Psoas muscle (tissue), 7 donors: ENCODE measurements at regions not wholly inside any gene's neighbourhood (a gene's known extent, or its start where the extent isn't known, plus 50 kb on each side); places are given as distances from the start of the nearest gene placed in this dataset.
A peak's percentile ranks its signal among the peaks of the same experiment; 100 is the strongest.

Experiments used
- ATAC-seq, 4 donors: fragments of 200-7000 bp; cut with Tn5 transposase; one replicate each; pipeline ENCODE4 v1.9.1; 2020; ENCODE audit warnings: moderate library complexity in 3 of 4, mild to moderate bottlenecking in 2 of 4
- DNase-seq, 2 donors: peaks; one replicate each; pipeline ENCODE4 v3.0.0-alpha.2; 2020
- H3K27ac ChIP-seq: fragments of 200-600 bp; one replicate; pipeline ENCODE4 v1.8.0; 2022
- H3K27me3 ChIP-seq, 3 donors: fragments of 200-600 bp in 1 of 3; one replicate each; pipeline versions ENCODE4 v1.6.1 to v1.8.0; 2013 to 2022; ENCODE audit warnings: low read length in 2 of 3, mild to moderate bottlenecking in 2 of 3, moderate library complexity in 1 of 3; ENCODE audit not compliant: insufficient read depth in 3 of 3
- H3K36me3 ChIP-seq, 2 donors: fragments of 200-600 bp in 1 of 2; one replicate each; pipeline versions ENCODE4 v1.6.1 to v1.8.0; 2013 to 2022; ENCODE audit warnings: low read depth in 1 of 2, mild to moderate bottlenecking in 1 of 2, moderate library complexity in 1 of 2; ENCODE audit not compliant: insufficient read depth in 1 of 2
- H3K4me1 ChIP-seq: fragments of 200-600 bp; one replicate; pipeline ENCODE4 v1.8.0; 2022
- H3K4me3 ChIP-seq: fragments of 200-600 bp; one replicate; pipeline ENCODE4 v1.8.0; 2022; ENCODE audit warnings: mild to moderate bottlenecking
- H3K9me3 ChIP-seq: fragments of 200-600 bp; one replicate; pipeline ENCODE4 v1.8.0; 2022
- CTCF ChIP-seq: fragments of 200-600 bp; IDR thresholded peaks from one replicate; pipeline ENCODE4 v1.8.0; 2022; ENCODE audit warnings: antibody characterized with exemption
- WGBS, 3 donors: extraction: QIAGEN DNeasy Blood & Tissue Kit; methylation state at CpG; one replicate each; pipeline versions ENCODE4 v1.1.6 to v1.1.7; 2013; 5-methylcytosine and 5-hydroxymethylcytosine counted together
- intact Hi-C, 2 donors: fragments of 100-400 bp; cut with DNase I; formaldehyde crosslinking; loops; one replicate each; pipeline versions ENCODE4 v1.11.0 to v1.14.2; 2022
- donor health status: healthy with polysubstance abuse.
- donor health status: DM: no; HTN: no; CAD: no; lungs with moderate emphysema.
- donor health status: Bipolar disorder and iron deficiency.
- donor health status: healthy.
- donor health status: DM: yes; HTN: yes; CAD: no.
- donor health status: DM: no; HTN: no; CAD: no.
- donor health status: DM: yes; HTN: yes; CAD: no.

DNA sequence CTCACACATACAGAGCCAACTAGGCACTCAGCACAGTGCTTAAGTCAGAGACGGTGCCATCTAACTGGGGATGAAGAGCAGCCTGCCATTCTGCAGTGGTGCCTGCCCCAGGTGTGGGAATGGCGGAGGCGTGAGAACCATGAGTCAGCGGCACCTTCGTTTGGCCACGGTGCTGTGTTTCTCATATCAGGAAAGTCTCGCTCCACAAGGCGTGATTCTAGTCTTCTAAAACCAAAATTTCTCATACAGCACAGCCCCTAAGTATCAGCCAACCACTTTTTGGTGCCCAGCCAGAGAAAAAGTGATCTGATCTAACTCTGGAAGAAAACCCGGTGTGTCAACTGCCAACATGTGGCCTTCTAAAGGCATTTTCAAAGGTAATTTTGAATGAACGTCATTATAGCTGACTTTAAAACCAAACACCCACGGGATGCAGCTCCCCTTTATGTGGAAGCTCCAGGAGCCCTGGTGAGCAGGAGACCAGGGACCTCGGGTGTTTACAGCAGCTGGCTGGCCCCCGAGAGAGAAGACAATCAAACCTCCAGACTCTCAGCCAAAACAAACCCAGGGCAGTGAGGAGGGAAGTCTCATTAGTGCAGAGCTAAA lies 54.6 kb downstream of the ABCC12 start:
- H3K27me3 ChIP-seq = no peaks in the 10 kb centered on the region
- 58 to 62% (median 59%) methylated on average over 13 of the region's 13 CpGs for WGBS, 3 donors
- no peak for DNase-seq
- H3K4me1 ChIP-seq = no peaks in the 10 kb centered on the region
- no peaks in the 10 kb centered on the region for H3K9me3 ChIP-seq
- intact Hi-C loops = no loop called here
- H3K27ac ChIP-seq = no peak overlapping the region
- no peak overlapping the region for H3K4me3 ChIP-seq
- TF ChIP-seq CTCF = no peak
- no peaks in the 10 kb centered on the region for H3K36me3 ChIP-seq
- ATAC-seq = peak in 1 of 4 donors; percentile 11

GRCh38 chr16:48099455-48099854 lies 56.3 kb downstream of the ABCC12 start:
- intact Hi-C loops = no loop called here
- H3K36me3 ChIP-seq = no peaks in the 10 kb centered on the region
- no peak overlapping the region for H3K4me3 ChIP-seq
- DNase-seq = peak in 1 of 2 donors; percentile 61
- no peak for TF ChIP-seq CTCF
- whole genome bisulfite sequencing, 3 donors = 62 to 72% (median 69%) methylated on average over 5 of the region's 5 CpGs
- peak in 2 of 4 donors; percentile 35 for ATAC-seq
- no peaks in the 10 kb centered on the region for H3K9me3 ChIP-seq
- no peaks in the 10 kb centered on the region for H3K27me3 ChIP-seq
- no peaks in the 10 kb centered on the region for H3K4me1 ChIP-seq
- H3K27ac ChIP-seq = no peak overlapping the region

- intact Hi-C loops = no loop called here
- TF ChIP-seq CTCF = no peak
- Histone ChIP-seq H3K36me3 (no peaks in the 10 kb centered on the region), H3K4me3 (no peak overlapping the region), H3K27ac (no peak overlapping the region), H3K9me3 (no peaks in the 10 kb centered on the region), H3K4me1 (no peaks in the 10 kb centered on the region), H3K27me3 (no peaks in the 10 kb centered on the region)
- DNase-seq (no peak), ATAC-seq (no peak)
- 81 to 85% (median 84%) methylated on average over 2 of the region's 2 CpGs for WGBS, 3 donors
Observed at GRCh38 chr16:48098472-48098871, 57.3 kb downstream of the ABCC12 start.

DNA sequence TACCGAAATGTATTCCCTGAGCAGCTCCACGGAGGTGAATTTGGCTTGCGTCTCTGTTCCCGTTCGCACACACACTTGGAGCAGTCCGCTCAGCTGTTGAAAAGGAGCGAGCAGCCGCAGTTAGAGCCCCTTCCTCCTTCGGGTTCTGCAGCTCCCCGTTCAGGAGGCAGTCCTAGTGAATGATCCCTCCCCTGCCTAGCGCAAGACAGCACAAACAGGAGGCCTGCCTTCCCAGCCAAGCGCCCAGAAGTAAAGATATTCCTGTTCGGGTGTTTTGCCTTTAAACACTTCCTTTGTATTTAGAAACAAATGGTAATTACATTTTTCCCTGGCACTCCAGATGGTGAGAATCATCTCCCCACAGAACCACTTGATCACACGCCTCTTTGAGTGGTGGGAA lies 64.7 kb downstream of the ABCC12 start:
- H3K27ac ChIP-seq = no peak overlapping the region
- H3K4me1 ChIP-seq = peaks cover 23% of the 10 kb centered on the region
- ATAC-seq = no peak
- intact Hi-C loops = no loop called here
- DNase-seq = no peak
- no peak overlapping the region for H3K4me3 ChIP-seq
- no peaks in the 10 kb centered on the region for H3K9me3 ChIP-seq
- no peak for TF ChIP-seq CTCF
- WGBS, 3 donors = 50 to 58% (median 51%) methylated on average over 14 of the region's 14 CpGs
- H3K27me3 ChIP-seq = no peaks in the 10 kb centered on the region
- no peaks in the 10 kb centered on the region for H3K36me3 ChIP-seq
